K562 (cell line): ENCODE measurements at regions not wholly inside any gene's neighbourhood (a gene's known extent, or its start where the extent isn't known, plus 50 kb on each side); places are given as distances from the start of the nearest gene placed in this dataset.

Source experiments
- ADNP ChIP-seq: fragments of 200-800 bp; sonication (Bioruptor generic); IDR thresholded peaks from 2 replicates; pipeline ENCODE4 v1.6.1; 2016; ENCODE audit warnings: missing genetic modification characterization, missing compliant biosample characterization
- ATF1 ChIP-seq, 2 experiments: fragments of 450-650 bp in 1 of 2; IDR thresholded peaks; 2 replicates each; pipeline ENCODE4 v1.6.1; 2016; ENCODE audit warnings: missing compliant biosample characterization in 1 of 2, missing genetic modification characterization in 1 of 2
- EGR1 ChIP-seq: fragments of 450-650 bp; conservative IDR thresholded peaks from 2 replicates; pipeline ENCODE4 v1.6.1; 2017; ENCODE audit warnings: mild to moderate bottlenecking
- ELF1 ChIP-seq: fragments of 200-800 bp; sonication (Bioruptor generic); IDR thresholded peaks from 2 replicates; pipeline ENCODE4 v1.6.1; 2016; ENCODE audit warnings: missing genetic modification characterization, missing compliant biosample characterization
- EP400 ChIP-seq: fragments of 450-650 bp; IDR thresholded peaks from 2 replicates; pipeline ENCODE4 v1.6.1; 2017; ENCODE audit warnings: antibody characterized with exemption, mild to moderate bottlenecking, moderate library complexity
- GABPA ChIP-seq: fragments of 200-800 bp; sonication (Bioruptor generic); conservative IDR thresholded peaks from 2 replicates; pipeline ENCODE4 v1.6.1; 2016; ENCODE audit warnings: low read depth, missing genetic modification characterization, missing compliant biosample characterization
- KAT2B ChIP-seq: IDR thresholded peaks from one replicate; pipeline ENCODE4 v1.6.1; 2012; ENCODE audit warnings: low read depth, mild to moderate bottlenecking, control low read depth, inconsistent platforms, low read length, moderate library complexity
- KLF16 ChIP-seq: IDR thresholded peaks from 2 replicates; pipeline ENCODE4 v1.6.1; 2016; ENCODE audit warnings: antibody characterized with exemption
- NELFE ChIP-seq: IDR thresholded peaks from 2 replicates; pipeline ENCODE4 v1.6.1; 2011; ENCODE audit warnings: mild to moderate bottlenecking; ENCODE audit not compliant: insufficient read depth, insufficient read length
- POLR2AphosphoS2 ChIP-seq: IDR thresholded peaks from 2 replicates; pipeline ENCODE4 v1.6.1; 2012; ENCODE audit warnings: low read length, improper control_type of control experiment
- SMAD4 ChIP-seq: fragments of 250-450 bp; sonication (Bioruptor Pico); conservative IDR thresholded peaks from 2 replicates; pipeline ENCODE4 v1.8.0; 2021; ENCODE audit warnings: inconsistent platforms, mild to moderate bottlenecking, moderate library complexity
- SMARCB1 ChIP-seq: IDR thresholded peaks from 2 replicates; pipeline ENCODE4 v1.6.1; 2011; ENCODE audit warnings: improper control_type of control experiment, low read depth; ENCODE audit not compliant: insufficient read length
- SMARCE1 ChIP-seq: fragments of 450-650 bp; IDR thresholded peaks from 2 replicates; pipeline ENCODE4 v1.7.1; 2016; ENCODE audit warnings: mild to moderate bottlenecking
- VEZF1 ChIP-seq: fragments of 200-800 bp; sonication (Bioruptor generic); IDR thresholded peaks from 2 replicates; pipeline ENCODE4 v1.6.1; 2017; ENCODE audit warnings: missing genetic modification characterization, missing compliant biosample characterization
- ZBTB11 ChIP-seq, 3 experiments: fragments of 200-800 bp in 1 of 3; fragments of 250-450 bp in 1 of 3; fragments of 450-650 bp in 1 of 3; sonication (Bioruptor Pico) in 1 of 3; sonication (Bioruptor generic) in 1 of 3; formaldehyde crosslinking in 1 of 3; IDR thresholded peaks; 2 replicates each; pipeline versions ENCODE4 v1.6.1 to v1.8.0; 2016 to 2022; ENCODE audit warnings: mild to moderate bottlenecking in 2 of 3, missing genetic modification characterization in 2 of 3, missing compliant biosample characterization in 1 of 3, moderate library complexity in 1 of 3
- ZFP1 ChIP-seq: fragments of 450-650 bp; formaldehyde crosslinking; IDR thresholded peaks from 2 replicates; pipeline ENCODE4 v1.4.0; 2020; ENCODE audit warnings: mild to moderate bottlenecking, mixed read lengths
- ZMIZ1 ChIP-seq, 2 experiments: fragments of 150-350 bp in 1 of 2; IDR thresholded peaks; 2 replicates each; pipeline ENCODE4 v1.6.1; 2012 to 2016; ENCODE audit warnings: low read depth in 2 of 2, low read length in 2 of 2, mild to moderate bottlenecking in 1 of 2, moderate library complexity in 1 of 2
- TF ChIP-seq, protein P1 (sequence below): fragments of 450-650 bp; IDR thresholded peaks from 2 replicates; pipeline ENCODE4 v1.6.1; 2014; ENCODE audit warnings: low read depth, mild to moderate bottlenecking, moderate library complexity, borderline replicate concordance

- TF ChIP-seq ZMIZ1 (IDR thresholded peaks at IDR 0.05; ENCODE audit: low read depth in 2 of 2, low read length in 2 of 2): 0 out of 4 replicates have a peak, but pooled peaks of 1 of the 2 experiments have one; percentile 32
- TF ChIP-seq, protein P1, sequence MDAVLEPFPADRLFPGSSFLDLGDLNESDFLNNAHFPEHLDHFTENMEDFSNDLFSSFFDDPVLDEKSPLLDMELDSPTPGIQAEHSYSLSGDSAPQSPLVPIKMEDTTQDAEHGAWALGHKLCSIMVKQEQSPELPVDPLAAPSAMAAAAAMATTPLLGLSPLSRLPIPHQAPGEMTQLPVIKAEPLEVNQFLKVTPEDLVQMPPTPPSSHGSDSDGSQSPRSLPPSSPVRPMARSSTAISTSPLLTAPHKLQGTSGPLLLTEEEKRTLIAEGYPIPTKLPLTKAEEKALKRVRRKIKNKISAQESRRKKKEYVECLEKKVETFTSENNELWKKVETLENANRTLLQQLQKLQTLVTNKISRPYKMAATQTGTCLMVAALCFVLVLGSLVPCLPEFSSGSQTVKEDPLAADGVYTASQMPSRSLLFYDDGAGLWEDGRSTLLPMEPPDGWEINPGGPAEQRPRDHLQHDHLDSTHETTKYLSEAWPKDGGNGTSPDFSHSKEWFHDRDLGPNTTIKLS: no peak
- peak; percentile 38 for TF ChIP-seq GABPA
- TF ChIP-seq SMAD4 (CRISPR knock-in tag): 0 out of 2 replicates have a peak, but pooled peaks have one; percentile 42
- TF ChIP-seq ELF1 (tag): peak; percentile 28; the same call in 1 of the 2 replicates
- peak; percentile 73; the same call in 1 of the 2 replicates for TF ChIP-seq KLF16
- no peak for TF ChIP-seq KAT2B
- no peak for TF ChIP-seq ATF1 (CRISPR knock-in tag; IDR thresholded peaks at IDR 0.05)
- TF ChIP-seq ATF1 (tag; IDR thresholded peaks at IDR 0.05): no peak
- no peak for TF ChIP-seq EP400
- no peak for TF ChIP-seq ADNP (tag)
- TF ChIP-seq ZBTB11 (CRISPR knock-in tag; IDR thresholded peaks at IDR 0.05): no peak
- no peak for TF ChIP-seq NELFE
- 0 out of 2 replicates have a peak, but pooled peaks have one; percentile 14 for TF ChIP-seq SMARCE1
- TF ChIP-seq EGR1: peak; percentile 14; the same call in 1 of the 2 replicates
- TF ChIP-seq VEZF1: peak; percentile 26; the same call in 1 of the 2 replicates
- TF ChIP-seq ZFP1 (CRISPR knock-in tag): no peak
- TF ChIP-seq SMARCB1: no peak
- no peak for TF ChIP-seq POLR2AphosphoS2
These were observed 174.0 kb upstream of the AFDN start (continued) for GRCh38 chr6:167652701-167653095.
